Dermis blood vessel endothelial cell (primary cell): ENCODE measurements at regions not wholly inside any gene's neighbourhood (a gene's known extent, or its start where the extent isn't known, plus 50 kb on each side); places are given as distances from the start of the nearest gene placed in this dataset.

Experiments
- DNase-seq: peaks from one replicate; pipeline ENCODE4 v3.0.0; 2010

DNA sequence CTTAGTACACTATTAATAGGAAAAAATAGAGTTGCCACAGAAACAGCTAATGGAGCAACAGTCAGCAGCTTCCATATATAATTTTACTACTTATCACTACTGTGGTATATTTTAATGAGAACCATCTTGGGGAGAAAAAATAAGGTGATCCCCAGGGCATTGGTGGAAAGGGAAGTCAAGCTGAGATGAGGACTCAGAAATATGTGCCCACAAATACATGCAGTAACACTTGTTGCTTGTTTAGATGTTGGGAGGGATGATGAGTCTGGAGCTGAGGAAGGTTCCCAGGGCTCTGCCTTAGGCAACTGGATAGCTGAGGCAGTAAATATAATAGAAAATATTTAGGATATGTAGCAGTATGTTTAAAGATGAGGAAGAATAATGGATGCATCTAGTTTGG lies 280.1 kb upstream of the PDE4D start:
- no peak for DNase-seq

DNA sequence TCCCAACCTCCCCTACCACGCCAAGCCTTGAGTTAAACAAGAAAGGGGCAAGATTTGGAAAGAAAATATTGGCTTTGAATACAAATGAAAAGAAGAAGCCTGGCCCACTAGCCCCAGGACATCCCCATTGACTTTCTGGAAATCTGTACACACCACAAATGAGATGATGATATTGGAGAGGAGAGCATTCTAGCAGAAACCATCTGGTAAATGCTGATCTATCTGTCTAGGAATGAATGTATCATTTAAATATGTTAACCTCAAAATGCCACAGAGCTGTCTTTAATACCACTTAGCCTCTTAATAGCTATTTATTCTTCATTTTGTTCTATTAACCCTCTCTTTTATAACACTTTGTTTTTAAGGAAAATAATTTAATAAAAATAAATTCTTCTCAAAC lies 270.2 kb upstream of the PDE4D start:
- DNase-seq: no peak

DNA sequence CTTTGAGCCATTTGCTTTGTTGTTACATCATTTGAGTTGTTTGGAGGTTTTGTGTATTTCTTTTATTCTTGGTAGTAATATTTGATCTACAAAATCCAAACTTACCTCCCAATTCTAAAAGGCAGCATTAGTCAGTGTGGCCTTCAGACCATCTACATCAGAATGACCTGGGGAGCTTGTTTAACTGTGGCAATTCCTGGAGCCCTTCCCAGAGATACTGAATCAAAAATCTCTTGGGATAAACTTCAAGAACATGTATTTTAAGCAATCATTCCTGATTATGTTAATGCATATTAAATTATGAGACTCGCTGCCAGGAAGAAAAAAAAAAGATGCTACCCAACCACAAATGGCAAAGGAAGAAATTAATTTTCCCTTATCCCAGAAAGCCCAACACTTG lies 268.9 kb upstream of the PDE4D start:
- no peak for DNase-seq

DNA sequence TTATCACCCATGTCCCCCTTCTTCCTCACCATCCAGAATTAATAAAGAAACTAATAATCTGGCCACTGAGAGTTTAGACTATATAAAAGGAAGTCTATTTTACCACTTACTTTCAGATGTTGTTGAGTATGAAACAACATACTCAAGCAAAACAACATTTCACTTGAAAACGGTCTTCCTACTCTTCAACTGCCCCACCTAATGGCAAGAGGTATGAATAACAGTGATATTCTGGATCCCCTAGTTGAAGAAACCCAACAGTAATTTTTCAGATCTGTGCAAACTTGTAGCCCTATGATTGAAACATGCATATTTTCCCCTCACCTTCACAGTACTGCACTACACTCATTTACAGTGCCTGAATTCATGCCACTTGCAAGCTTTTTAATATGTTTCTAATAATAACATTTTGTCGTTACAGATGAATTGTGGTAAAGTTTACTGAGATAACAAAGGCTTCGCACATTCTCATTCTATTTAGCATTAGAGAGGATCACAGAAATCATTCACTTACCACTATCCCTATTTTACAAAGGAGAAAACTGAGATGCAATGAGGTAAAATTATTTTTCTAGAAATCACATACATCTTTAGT lies 267.9 kb upstream of the PDE4D start:
- peak; percentile 41 for DNase-seq

DNA sequence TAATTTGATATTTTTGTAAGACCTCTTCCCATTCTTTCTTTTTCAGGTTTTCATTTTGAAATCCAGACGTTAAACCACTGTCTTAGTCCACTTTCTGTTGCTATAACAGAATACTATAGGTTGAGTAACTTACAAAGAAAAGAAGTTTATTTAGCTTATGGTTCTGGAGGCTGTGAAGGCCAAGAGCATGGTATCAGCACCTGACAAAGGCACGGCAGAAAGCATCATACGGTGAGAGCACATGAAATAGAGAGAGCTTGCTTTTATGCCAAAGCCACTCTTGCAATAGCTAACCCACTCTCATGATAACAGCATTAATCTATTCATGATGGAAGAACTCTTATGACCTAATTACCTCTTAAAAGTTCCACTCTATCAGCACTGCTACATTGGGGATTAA lies 255.6 kb upstream of the PDE4D start:
- no peak for DNase-seq

DNA sequence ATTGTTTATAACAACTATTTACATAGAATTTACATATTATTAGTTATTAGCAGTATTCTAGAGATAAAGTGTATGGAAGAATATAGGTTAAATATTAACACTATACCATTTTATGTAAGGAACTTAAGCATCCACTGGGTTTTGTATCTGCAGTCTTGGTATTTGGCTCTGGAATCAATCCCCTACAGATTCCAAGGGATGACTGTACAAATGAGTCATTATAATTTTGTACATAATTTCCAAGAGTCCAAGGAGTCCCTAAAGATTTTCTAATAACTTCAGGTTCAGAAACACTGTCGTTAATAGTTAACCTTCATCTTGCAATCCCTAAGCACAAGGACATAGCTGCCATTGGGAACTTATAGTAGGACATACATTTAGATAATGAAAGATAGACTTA lies 254.8 kb upstream of the PDE4D start:
- no peak for DNase-seq

DNA sequence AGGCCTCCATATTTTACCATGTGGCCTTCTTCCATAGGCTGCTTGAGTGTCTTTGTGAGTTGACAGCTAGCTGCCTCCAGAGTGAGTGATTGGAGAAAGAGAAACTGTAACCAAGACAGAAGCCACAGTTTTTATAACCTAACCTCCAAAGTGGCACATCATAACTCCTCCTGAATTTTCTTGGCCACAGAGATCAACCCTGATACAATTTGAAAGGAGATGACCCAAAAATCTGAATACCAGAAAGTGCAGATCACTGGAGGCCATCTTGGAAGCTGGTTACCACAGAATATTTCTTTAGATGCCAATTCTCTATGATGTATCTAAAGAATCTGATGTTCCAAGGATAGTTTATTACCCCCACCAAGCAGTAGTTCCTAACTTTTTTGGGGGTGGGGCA lies 254.3 kb upstream of the PDE4D start:
- DNase-seq: no peak

DNA sequence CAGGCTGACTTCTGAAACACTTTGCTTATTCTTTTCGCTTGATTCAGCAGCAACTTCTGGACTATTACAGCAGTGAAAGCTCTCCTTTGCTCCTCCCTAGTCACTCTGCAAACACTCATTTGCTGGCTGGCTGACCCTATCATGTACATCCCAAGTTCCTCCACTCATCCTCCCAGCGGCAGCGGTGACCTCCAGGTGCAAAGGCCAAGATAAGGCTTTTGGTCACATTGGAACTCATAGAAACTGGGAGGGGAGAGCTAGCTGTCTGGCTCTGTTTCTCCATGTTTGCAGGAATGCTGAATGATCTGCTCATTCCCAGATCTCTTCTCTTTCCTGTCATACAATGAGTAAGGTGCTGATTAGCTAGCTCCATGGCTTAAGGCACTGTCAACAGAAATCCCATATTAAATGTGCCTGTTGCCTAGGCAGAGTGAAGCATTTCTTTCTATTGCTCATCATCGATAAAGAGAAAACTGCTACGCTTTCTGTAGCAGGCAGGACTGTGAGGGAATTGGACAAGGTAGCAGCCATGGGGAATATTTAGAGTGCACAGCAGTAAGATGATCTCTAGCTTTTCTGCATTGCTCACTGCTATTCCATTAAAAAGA lies 250.5 kb upstream of the PDE4D start:
- DNase-seq: no peak

DNA sequence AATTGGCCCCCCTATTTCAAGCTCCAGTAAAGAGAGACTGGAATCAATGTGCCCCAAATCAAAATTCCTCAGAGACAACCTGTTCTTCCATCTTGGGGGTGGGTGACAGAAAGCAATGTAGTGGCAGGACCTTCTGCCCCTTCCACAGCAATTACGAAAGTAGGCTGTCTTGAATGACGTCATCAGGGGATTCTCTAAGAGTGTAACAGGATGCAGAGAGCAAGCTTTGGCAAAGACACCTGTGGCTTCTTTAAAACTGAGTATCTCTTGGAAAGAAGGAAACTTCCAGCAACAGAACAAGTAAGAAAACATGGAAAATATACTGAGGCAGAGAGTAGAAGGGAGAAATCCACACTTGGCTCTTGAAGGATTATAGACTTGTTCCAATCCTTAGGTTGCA lies 247.6 kb upstream of the PDE4D start:
- DNase-seq: no peak

DNA sequence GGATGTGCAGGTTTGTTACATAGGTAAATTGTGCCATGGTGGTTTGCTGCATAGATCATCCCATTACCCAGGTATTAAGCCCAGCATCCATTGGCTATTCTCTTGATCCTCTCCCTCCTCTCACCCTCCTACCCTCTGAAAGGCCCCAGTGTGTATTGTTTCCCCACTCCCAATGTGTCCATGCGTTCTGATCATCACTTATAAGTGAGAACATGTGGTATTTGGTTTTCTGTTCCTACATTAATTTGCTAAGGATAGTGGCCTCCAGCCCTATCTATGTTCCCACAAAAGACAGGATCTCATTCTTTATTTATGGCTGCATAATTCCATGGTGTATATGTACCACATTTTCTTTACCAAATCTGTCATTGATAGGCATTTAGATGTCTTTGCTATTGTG lies 243.3 kb upstream of the PDE4D start:
- no peak for DNase-seq

DNA sequence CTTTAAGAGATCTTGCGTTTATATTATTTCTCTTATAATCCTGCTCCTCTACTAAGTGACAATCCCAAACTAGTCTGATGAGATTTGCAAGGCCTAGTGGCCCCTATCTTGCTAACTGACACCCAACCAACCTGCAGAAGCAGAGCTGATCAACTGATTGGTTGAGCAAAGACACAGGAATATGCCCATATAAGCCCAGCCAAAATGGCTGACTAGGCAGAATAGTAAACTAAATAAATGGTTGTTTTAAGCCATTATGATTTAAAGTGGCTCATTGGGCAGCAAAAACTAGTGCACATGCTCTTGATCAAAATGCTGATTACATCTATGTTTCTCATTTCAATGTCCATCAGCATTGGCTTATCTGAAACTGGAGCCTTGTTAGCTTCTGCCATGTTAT lies 238.0 kb upstream of the PDE4D start:
- DNase-seq: no peak

DNA sequence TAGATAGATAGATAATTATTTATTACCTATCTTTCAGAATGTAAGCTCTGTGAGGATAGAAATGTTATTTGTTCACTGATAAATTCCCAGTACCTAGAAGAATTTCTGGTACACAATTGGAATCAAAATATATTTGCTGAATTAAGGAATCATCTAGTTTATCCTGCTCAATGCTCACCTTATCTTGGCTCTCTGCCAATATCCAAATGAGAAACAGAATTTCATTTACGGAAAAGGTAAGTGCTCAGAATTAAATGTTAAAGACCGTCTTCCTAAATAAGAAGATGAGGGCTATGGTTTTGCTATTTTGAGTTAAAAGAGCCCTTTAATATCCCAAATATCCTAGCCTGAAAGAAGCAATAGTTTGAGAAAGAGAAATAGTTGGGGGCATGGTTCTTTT lies 232.1 kb upstream of the PDE4D start:
- DNase-seq: no peak

DNA sequence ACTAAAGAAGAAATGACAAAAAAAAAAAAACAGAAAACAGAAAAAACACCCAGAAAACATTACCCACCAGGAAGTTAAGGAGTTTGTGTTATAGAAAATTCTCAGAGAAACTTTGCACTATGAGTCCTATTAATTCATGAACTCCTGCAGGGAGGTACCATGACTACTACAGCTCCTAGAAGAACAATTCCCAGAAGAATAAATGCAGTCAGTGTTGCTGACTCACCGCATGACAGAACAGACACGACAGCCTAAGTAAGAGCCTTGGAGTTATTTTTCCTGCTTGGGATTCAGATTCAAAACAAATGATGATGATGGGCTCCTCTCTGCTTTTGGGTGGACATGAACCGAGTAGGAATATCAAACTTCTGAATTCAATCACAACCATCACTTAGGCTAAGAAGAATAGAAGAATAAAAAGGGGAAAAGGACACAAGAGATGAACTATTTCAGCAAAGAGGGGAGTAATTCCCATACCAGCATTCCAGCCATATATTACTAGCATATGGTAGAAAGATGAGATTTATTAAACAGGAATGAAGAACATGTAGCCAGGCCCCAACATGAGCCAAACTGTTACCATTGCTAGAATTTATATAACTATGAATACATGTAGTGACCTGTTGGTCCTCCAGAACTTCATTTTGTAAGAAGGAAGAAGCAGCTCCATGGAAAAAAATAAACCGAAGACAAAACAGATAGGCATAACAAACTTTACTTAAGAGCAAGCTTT lies 209.6 kb upstream of the PDE4D start:
- no peak for DNase-seq

DNA sequence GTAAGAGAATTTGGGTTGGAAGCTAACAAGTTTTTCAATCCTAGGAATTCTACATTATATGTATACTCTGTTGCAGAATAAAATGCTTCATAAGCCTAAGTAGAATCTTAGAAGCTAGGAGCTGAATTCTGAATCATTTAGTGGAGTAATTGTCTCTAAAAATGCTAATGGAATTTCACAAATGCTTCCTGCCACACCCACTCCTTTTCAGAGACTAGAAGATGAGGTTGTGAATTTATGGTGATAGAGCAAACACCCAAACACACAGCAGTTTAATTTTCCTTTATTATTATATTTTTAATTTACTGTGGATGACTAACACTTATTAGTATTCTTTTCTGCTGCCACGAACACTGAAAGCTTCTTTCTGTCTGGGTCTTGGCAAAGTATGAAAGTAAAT lies 208.0 kb upstream of the PDE4D start:
- no peak for DNase-seq

DNA sequence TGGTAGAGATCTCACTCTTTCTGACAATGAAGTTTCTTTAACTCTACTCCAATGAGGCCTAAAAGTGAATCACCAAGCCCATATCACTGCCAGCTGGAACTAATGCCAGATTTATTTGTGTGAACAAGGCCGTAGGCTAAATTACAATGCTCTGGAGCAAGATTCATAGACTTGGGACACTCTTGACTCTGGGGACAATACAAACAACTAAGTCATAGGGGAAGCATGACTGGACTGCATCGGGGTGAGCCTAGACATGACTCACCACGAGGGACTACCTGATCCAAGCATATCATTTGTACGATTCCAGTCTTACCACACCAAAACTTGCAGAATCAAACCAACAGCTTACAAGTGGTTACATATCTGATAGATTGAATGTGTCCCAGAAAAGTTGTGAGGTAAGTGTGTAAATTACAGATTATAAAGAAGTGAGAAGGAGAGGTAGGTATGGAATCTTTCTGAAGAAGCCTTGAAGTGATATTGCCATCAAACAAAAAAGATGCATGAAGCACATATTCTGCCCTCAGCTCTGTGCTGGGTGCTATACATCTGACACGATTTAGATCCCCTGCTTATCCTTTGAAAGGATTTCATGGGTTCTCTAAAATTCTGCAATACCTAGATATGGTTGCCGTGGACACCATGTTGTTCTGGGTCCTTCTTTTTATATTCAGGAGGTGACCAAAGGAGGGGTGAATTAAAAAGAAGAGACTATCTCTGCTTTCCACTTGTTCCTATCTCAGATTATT lies 199.3 kb upstream of the PDE4D start:
- no peak for DNase-seq

DNA sequence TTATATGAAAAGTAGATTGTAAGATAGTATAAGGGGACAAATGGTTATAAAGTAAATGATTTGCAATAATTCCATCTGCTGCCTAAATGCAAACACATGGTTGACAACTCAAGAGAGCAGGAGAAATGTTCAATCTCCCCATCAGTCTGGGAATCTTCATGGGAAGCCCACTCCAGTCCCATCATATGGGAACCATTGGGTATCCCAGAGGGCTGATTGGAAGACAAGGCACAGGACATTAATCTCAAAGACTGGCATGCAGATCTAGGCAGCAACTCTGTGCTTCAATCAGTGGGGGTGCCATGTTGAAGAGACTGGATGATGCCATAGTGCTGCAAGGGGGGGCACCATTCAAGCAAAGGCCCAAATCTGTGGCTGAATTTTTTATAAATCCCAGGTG lies 193.1 kb upstream of the PDE4D start:
- no peak for DNase-seq

DNA sequence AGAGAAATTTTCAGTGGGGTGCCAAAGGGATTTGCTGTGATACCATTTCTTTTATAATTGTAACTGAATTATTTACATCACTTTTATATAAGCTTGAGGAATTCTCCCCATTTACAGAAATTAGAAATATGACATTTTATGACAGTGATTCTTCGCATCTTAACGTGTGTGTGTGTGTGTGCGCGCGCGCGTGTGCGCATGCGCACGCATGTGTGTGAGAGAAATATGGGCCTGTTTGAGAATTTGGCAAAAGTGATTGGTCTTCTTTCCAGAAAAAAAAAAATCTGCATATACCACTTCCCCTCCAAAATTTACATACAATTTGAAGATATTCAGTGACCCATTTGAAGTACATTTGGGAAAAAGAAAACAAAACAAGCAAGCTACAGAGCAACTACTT lies 190.7 kb upstream of the PDE4D start:
- no peak for DNase-seq

DNA sequence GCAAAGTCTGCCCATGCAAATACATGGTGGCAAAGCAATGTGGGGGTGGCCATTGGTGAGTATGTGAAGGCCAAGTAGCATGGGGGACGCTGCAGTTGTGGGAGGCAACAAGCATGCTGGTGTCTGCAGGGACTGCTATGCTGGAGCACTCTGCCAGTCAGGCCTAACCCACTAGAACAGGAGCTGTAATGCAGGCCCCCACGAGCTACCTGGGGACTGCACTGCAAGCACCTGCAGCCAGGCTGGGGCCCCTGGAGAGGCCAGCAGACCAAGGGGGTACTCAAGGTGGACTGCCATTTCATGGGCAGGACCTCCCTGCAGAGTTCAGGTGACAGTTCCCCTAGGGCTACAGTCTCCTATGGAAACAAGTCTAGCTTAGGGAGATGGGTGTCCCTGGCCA lies 183.8 kb upstream of the PDE4D start:
- no peak for DNase-seq

DNA sequence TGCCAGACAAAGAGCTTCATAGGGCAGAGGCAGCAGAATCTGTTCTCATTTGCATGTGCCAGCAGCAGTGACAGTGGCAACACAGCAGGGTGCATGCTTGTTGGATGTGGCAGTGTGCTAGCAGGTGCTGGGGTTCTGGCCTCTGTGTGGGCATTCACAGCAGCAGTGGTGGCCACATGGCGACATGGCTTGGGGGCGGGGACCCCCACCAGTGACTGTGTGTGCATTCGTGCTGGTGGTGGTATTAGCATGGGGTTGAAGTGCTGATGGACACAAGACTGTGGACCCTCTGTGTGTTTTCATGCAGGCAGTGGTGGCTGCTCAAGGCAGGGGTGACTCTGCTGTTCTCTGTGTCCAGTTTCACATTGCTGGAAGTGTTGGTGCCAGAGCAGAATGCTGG lies 183.2 kb upstream of the PDE4D start:
- no peak for DNase-seq

DNA sequence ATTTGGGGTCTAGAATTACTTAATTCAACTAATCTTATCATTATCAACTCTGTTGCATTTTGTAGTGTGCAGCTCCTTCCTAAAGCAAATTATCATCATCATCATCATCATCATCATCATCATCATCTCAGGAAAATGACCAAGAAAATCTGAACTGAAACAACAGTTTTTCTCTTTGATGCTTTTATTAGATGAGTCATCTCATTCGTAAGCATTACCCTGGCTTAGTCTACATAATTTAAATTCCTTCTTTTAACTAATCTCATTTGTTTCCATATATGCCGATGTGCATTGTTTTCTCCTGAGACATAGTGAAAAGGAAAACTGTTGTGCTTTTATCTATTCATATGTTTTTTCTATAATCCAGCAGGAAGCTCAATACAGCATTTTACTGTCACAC lies 173.0 kb upstream of the PDE4D start:
- DNase-seq: no peak

DNA sequence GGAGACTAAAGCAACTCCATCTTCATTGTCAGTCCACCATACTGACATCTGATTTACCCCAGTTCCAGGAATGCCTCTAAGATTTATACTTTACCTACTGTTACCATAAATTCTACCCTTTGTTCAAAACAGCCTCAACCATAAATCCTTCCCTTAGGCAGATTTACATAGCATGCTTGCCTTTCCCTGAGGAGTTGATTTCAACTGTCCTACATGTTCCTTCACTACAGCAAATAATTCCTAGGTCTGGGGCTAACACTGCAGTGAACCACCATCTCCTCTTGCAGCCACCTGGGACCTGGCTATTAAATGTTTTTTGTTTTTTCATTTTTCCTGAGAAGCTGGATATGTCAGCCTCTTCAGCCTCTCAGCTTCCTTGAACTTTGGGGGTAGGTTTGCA lies 166.9 kb upstream of the PDE4D start:
- no peak for DNase-seq

DNA sequence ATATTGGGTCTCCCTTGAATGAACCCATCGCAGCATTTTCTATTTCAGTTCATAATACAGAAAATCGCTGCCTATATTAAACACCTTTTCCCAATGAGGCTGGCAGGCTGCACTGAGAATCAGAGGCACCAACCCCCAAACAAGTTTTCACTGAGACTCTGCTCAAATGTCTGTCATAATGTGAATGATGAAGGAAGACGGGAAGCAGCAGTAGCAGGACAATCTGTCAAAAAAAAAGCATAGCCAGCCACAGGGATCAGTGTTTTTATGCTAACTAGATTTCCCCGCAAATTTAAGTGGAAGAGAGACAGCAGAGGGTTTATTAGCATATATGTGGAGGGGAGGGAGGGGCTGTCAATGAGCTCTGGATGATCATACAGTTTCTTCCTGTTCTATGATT lies 162.7 kb upstream of the PDE4D start:
- DNase-seq: no peak

DNA sequence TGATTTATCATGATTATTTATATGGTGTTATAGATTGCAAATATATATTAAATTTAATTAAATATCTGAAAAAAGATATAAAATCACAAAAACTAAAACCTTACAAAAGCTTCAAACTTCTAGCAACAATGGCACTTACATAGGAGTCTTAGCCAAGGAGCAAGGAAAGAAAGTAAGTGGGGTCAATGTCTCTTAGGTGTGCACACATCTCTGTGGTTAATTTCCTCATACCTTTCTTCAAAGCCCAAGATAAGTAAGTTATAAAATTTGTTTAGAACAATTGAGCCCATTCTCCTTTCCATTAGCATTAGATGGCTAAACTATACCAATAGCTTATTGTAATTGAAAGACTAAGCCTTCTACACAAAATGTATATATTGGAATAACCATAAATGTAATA lies 161.6 kb upstream of the PDE4D start:
- DNase-seq: no peak
